HG03108 (cell line): ENCODE measurements at regions not wholly inside any gene's neighbourhood (a gene's known extent, or its start where the extent isn't known, plus 50 kb on each side); places are given as distances from the start of the nearest gene placed in this dataset.
"Not testable (repeated sequence)": the region's sequence is repeated elsewhere in the genome, so short reads cannot be mapped to it uniquely, and the experiment has no call there.

Experiments used
- ATAC-seq: cut with Tn5 transposase; IDR thresholded peaks from one replicate; pipeline ENCODE4 v1.9.1; 2021; ENCODE audit warnings: moderate library complexity; ENCODE audit not compliant: unreplicated experiment

DNA sequence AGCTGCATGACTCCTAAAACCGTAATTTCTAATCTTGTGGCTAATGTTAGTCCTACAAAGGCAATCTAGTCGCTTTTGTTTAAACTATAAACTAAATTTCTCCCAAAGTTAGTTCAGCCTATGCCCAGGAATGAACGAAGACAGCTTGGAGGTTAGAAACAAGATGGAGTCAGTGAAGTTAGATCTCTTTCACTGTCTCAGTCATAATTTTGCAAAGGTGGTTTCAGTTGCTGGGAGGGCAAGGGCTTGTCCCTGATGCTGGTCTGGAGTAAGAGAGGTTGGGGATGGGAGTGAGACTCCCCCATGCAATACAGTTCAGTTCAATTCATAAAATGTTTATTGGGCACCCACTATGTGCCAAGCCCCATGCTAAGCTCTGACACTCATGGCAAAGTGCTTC, 362.1 kb downstream of the TYW1 start:
- ATAC-seq, result not testable (repeated sequence)

DNA sequence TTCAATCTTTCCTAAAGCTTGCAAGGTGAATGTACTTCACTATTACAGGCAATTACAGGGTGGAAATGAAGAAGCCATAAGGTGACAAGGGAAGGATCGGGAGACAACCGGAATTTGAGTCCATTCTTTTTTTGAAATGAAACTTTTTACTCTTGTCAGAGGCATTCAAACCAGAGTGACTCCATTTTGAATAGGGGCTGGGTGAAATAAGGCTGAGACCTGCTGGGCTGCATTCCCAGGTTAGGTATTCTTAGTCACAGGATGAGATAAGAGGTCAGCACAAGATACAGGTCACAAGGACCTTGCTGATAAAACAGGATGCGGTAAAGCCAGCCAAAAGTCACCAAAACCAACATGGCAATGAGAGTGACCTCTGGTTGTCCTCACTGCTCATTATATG, 363.3 kb downstream of the TYW1 start:
- no peak for ATAC-seq

DNA sequence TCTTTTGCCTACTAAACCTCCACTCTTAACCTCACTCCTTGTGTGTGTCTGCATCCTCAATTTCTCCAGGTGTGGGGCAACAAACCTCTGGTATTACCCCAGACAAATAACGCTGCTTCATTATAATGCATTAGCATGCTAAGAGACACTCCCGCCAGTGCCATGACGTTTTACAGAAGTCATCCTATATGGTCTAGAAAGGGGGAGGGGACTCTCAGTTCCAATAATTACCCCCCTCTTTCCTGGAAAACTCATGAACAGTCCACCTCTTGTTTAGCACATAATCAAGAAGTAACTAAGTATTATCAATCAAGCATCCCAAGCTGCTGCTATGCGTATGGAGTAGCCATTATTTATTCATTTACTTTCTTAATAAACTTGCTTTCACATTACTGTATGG, 364.5 kb downstream of the TYW1 start:
- no peak for ATAC-seq

DNA sequence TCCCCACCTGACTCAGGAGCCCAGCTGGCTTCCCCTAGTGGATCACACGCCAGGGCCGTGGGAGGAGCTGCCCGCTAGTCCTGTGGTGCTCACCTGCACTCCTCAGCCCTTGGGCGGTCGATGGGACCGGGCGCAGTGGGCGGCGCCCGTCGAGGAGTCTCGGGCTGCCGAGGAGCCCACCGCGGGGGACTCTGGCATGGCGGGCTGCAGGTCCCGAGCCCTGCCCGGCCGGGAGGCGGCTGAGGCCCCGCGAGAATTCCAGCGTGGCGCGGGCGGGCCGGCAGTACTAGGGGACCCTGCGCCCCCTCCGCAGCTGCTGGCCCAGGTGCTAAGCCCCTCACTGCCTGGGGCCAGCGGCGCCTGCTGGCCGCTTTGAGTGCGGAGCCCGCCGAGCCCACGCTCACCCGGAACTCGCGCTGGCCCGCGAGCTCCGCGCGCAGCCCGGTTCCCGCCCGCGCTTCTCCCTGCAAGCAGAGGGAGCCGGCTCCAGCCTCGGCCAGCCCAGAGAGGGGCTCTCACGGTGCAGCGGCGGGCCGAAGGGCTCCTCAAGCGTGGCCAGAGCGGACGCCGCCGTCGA, 367.9 kb downstream of the TYW1 start:
- ATAC-seq, result no peak

DNA sequence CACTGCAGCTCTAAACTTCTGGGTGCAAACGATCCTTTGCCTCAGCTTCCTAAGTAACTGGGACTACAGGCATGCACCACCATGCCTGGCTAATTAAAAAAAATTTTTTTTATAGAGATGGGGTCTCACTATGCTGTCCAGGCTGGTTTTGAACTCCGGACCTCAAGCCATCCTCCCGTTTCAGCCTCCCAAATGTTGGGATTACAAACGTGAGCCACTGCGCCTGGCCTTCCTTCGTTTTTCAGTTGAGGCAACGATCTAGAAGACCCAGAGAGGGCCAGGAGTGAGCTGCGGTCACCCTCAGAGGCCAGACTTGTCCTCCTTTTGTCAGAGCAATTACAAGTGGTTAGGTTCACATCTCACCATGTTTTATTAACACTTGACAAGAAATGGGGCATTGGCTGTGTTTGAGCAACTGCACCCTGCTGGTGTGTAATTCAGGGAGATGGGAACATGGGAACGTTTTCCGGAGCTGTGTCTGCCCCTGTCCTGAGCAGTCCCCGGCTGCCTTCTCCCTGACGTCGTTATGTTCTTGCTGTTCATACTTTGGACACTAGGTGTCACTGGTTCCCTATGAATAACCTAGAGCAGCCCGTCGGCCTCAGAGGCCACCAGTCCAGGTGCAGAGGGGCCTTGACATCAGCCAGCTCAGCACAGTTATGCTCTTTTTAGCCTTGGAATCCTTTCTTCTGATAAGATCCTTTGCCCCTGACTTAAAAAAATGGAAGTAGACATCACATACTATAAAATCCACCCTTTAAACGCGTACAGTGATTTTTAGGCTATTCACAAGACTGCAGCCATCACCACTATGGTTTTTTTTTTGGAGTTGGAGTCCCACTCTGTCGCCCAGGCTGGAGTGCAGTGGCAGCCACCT, 375.0 kb downstream of the TYW1 start:
- ATAC-seq, result peak; percentile 81

DNA sequence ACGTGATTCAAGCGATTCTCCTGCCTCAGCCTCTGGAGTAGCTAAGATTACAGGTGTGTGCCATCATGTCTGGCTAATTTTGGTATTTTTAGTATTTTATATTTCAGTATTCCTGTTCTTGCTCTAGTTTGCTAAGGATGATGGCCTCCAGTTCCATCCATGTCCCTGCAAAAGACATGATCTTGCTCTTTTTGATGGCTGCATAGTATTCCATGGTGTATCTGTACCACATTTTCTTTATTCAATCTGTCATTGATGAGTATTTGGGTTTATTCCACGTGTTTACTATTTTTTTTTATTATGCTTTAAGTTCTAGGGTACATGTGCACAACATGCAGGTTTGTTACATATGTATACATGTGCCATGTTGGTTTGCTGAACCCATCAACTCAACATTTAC, 376.8 kb downstream of the TYW1 start:
- ATAC-seq, result not testable (repeated sequence)

DNA sequence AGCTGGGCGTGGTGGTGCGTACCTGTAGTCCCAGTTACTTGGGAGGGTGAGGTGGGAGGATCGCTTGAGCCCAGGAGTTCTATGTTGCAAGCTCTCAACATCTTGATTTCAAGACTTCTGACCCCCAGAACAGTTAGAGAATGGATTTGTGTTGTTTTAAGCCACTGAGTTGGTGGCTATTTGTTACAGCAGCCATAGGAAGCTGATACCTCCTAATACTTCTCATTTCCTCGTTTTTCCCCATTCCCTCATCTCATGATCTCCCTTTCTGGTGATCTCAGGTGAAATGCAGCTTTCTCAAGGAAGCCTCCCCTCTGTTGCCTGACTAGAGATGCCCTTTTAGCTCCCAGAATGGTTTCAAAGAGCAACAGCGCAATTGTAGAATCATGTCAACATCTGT, 378.8 kb downstream of the TYW1 start:
- ATAC-seq, result no peak

DNA sequence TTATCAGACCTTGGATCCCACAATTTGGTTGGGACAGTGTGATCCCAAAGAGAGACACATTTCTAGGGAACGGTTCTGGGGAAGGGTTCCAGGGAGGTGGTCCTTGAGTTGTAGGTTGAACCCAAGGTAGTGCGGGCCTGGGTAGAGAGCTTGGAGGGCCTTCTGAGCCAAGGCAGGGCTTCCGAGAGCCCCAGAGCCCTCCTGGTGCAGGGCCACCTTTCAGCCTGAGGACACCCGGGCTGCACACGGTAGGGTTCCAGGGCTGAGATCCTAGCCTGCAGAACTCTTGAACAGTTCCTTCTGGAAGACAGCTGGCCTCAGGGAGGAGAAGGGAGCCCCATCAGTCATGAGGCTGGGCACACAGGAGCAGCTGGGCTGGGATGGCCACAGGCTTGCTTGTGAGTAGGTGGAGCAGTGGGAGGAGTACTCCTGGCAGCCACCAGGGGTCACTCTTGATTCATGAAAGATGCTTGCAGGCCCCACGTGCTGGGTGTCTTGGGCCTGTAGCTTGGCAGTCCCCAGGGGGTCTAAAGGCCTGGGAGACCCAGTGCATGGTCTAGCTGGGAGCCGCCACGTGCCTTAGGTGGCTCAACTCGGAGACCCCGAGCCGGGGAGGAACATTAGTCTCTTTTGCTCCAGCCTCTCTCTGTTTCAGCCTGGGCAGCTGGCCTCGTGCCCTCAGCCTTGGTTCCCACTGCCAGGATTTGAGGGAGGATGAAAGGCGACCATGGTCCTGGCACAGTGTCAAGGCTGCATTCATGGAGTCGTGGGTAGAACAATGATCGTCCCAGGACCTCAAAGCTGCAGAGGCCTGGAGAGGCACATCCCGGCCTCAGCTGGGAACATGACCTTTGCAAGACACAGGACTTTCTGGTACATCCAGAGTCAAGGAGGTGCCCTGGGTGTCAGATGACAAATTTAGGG, 381.6 kb downstream of the TYW1 start:
- peak; percentile 78 for ATAC-seq

DNA sequence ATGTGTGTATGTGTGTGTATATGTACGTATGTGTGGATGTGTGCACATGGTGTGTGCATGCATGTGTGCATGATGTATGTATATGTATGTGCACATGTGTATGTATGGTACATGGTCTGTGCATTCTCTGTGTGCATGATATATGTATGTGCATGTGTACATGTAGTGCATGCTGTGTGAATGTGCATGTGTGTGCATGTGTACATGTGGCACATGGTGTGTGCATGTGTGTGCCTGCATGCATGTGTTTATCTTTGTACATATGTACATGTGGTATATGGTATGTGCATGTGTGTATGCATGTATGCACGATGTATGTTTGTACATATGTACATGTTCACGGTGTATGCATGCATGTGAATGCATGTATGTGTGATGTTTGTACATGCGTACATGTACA, 383.7 kb downstream of the TYW1 start:
- no peak for ATAC-seq

DNA sequence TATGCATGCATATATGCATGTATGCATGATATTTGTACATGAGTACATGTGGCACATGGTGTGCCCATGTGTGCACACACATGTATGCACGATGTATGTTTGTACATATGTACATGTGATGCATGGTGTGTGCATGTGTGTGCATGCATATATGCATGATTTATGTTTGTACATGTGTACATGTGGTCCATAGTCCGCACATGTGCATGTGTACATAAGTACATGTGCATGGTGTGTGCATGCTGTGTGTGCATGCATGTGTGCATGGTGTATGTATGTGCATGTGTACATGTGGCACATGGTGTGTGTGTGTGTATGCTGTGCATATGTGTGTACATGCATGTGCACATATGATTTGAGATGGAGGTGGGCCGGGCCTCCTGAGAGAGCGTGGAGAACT, 384.2 kb downstream of the TYW1 start:
- ATAC-seq, result no peak

DNA sequence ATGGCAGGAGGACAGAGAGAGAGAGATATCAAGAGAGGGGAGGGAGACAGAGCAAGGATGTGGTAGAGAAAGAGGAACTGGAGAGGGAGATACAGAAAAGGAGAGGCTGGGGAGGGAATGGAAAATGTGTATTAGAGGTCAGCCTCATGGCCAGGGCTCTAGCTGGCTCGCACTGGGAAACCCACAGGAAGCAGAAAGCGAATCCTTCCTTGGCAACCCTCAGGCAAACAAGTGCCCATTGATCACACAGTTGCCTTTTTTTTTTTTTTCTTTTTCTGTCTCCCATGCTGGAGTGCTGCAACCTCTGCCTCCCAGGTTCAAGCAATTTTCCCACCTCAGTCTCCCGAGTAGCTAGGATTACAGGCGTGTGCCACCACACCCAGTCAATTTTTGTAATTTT, 391.2 kb downstream of the TYW1 start:
- ATAC-seq, result no peak

DNA sequence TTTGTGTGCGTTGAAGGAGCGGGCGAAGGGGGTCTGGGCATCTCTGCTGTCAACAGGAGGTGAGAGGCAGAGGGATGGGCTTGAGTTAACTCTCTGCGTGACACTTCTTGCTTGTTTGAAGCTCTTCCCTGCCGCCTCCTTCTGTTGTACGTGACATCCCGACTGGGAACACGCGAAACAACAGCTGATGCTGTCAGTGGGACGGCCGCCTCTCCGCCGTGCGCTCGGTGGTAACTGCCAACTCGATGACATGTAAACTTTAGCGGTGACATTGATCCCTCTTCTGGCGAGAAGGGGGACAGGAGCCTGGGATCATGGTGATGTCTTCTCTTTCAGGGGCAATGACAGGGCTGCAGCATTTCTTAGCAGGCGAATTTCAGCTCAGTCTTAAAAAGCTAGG, 394.5 kb downstream of the TYW1 start:
- no peak for ATAC-seq

DNA sequence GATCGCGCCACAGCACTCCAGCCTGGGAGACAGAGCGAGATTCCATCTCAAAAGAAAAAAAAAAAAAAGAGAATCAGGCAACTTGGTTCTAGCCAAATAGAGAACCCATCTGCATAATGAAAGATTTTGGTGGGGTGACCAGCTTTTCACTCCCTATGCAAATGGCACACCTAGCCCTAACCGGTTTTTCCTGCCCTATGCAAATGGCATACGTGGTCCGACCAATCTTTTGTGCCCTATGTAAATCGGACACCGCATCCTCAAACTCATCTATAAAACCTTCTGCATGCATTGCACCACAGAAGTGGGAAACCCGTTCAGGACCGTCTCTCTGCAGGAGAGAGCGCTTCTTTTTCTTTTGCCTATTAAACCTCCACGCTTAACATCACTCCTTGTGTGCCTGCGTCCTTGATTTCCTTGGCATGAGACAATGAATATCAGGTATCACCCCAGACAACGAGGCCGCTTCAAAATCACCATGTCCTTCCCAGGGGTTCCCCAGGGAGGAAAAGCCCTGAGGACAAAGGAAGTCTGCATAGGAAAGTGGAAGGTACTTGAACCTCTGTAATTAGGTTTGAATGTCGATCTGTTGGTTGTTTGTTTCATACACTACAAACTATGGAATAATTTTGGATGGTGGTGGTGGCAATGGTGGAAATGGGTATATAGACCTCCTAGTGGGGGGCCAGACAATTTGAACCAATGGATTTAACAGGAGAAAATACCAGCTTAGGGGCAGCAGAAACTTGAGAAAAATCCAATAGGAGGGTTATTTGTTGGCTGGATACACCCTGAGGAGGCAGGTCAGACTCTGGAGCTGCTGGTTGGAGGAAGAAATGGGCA, 396.2 kb downstream of the TYW1 start:
- ATAC-seq, result no peak

DNA sequence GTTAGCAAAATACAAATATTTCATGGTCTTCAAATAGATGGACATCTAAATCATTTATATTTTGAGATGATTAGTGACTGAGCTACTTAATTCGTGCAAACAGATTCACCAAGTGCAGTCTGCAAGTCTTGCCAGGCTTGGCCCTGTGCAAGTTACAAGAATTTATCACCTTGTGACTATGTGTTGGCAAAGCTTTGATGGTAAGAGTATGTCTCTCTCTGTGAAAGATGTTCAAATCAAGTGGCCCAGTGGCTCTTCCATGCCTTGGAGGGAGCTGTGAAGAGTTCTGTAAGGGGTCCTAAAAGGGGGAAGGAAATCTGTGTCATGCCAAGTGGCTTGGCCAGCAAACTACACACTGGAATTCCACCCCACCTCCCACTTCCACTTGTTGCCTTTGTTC, 397.3 kb downstream of the TYW1 start:
- ATAC-seq, result no peak

DNA sequence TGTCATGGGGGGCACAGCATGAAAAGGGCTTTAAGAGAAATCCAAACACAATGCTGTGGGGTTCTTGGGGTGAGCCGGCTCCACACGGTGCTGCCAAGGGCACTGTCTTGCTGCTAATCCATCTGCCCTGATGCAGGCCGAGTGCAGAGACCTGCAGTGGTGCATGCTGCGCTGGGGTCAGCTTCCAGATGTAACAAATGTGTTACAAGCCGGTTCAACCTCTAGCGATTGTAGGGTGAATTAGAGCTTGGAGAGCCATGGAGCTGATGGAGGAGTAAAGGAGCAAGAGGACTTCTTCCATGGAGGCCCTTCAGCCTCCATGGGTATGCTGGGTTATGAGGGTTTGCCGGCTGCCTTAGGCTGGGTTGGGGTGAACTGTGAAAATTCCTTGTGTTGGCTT, 402.3 kb downstream of the TYW1 start:
- ATAC-seq, result no peak

DNA sequence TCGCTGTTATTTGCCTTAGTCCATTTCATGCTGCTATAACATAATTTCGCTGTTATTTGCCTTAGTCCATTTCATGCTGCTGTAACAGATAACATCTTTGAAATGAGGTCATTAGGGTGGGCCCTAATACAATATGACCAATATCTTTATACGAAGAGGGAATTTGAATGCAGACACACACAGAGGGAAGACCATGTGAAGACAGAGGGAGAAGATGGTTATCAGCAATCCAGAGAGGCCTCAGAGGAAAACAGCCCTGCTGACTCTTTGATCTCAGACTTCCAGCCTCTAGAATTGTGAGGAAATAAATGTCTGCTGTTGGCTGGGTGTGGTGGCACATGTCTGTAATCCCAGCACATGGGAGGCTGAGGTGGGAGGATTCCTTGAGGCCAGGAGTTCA, 404.9 kb downstream of the TYW1 start:
- ATAC-seq, result no peak

DNA sequence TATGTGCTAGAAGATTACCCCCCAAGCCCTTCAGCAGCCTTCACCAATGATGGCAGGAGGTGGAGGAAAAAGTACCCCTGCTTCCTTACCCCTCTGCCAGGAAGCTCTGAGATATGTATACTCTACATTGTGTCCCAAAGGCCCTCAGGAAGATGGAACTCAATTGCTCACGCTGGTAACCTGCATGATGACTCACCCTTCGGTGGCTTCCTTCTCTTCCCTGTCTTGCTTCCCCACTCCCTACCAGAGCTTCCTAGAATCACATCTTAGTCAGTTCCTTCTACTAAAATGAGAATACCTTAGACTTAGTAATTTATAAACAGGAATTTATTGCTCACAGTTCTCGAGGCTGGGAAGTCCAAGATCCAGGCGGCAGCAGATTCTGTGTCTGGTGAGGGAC, 405.6 kb downstream of the TYW1 start:
- ATAC-seq, result no peak

DNA sequence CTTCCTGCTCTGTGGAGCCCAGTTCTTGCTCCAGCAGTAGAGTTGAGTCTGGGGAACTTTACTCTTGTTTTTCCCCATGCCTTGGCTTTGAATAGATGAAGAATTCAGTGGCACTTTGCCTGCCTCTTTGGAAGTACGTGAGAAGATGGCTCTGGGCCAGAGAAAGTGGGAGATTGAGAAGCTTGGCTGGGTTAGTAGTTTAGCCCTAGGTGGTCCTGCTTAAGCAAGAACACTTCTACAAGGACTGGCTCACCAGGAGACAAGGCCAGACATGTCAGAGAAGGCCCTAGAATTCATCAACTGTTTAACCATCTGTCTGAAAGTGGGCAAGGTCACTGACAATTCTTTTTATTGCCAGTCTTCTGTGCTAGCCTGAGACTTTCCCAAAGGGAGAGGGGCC, 410.3 kb downstream of the TYW1 start:
- ATAC-seq, result no peak

DNA sequence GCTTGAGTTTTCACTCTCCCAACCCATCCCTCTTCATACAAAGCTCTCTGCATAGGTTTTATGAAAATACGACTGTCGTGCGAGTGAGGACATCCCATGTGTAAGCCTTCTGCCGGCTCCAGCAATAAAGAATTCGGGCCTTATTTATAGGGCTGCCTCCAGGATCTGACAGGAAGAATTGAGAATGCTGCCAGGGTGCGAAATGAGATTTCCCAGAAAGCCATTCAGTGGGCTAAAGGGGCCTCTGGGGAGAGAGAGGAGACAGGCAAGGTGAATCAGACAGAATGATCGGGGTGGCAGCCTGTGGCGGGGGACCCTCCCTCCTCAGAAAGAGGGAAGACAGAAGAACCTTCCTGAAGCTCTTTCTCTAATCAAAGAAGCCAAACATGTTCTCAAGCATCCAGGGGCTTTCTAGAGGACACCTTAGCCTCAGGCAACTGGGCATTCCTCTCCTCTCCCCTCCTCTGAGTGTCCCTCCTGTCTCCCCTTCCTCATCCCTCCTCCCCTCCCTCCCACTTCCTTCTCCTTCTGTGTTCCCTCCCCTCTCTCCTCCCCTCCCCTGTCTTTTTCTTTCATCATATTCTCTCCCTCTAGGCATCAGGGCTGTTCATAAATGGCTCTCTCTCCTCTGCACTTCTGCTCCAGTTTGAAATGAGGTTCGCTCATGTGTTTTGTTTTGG, 410.9 kb downstream of the TYW1 start:
- ATAC-seq, result no peak

DNA sequence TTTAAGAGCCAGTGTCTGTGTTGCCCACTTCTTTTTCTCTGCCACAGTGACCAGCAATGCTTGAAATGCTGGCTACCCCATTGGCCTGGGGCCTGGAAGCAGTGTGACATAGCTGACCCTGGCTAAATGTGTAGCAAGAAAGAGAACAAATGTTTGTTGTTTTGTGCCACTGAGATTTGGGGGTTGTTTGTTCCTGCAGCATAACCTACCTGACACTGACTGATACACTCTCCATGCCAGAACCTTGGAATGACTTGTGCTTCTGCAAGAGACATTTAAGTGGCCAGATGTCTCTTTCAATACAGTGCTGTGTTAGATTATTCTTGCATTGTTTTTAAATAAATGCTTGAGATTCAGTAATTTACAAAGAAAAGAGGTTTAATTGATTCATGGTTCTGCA, 411.5 kb downstream of the TYW1 start:
- ATAC-seq, result no peak
